Caco-2 (cell line): ENCODE measurements at regions not wholly inside any gene's neighbourhood (a gene's known extent, or its start where the extent isn't known, plus 50 kb on each side); places are given as distances from the start of the nearest gene placed in this dataset.

Experiments used
- BruUV-seq: library from RNA; stranded (reverse); fragments of 400-500 nt; replicated peaks from 2 replicates; lab custom pipeline; 2021; lab: Mats Ljungman, UMichigan
- CTCF ChIA-PET: fragments of 300-600 bp; sonication (Branson Sonifier 250); formaldehyde crosslinking; loops from one replicate; lab custom pipeline; 2022; ENCODE audit warnings: antibody characterized with exemption; lab: Charles Lee
- POLR2A ChIA-PET: fragments of 300-600 bp; sonication (Branson Sonifier 250); formaldehyde crosslinking; loops from one replicate; lab custom pipeline; 2022; ENCODE audit warnings: antibody characterized with exemption; lab: Charles Lee
- DNase-seq, 2 experiments: peaks; one replicate each; pipeline versions ENCODE4 v3.0.0 to v3.0.0-alpha.2; 2020 to 2022
- H3K27me3 ChIP-seq: replicated peaks from 2 replicates; pipeline ENCODE4 v1.6.0; 2011; ENCODE audit warnings: low read length; ENCODE audit not compliant: control insufficient read depth, insufficient read depth
- H3K36me3 ChIP-seq: 2 replicates; pipeline ENCODE4 v1.5.1; 2011; ENCODE audit warnings: low read length; ENCODE audit not compliant: control insufficient read depth, insufficient read depth
- H3K4me1 ChIP-seq: fragments of 250-450 bp; sonication (Bioruptor Pico); 2 replicates; pipeline ENCODE4 v1.5.1; 2020; ENCODE audit warnings: mild to moderate bottlenecking
- H3K4me3 ChIP-seq: 2 replicates; pipeline ENCODE4 v1.5.1; 2011; ENCODE audit warnings: low read depth, mild to moderate bottlenecking, control low read depth, low read length
- H3K9me3 ChIP-seq: fragments of 250-450 bp; sonication (Bioruptor Pico); 2 replicates; pipeline ENCODE4 v1.5.1; 2020; ENCODE audit warnings: mild to moderate bottlenecking, moderate library complexity
- H3K27ac Mint-ChIP-seq: one replicate; pipeline ENCODE4 v1.8.0; 2022; ENCODE audit warnings: mixed read lengths; ENCODE audit not compliant: unreplicated experiment
- H3K27me3 Mint-ChIP-seq: one replicate; pipeline ENCODE4 v1.8.0; 2022; ENCODE audit warnings: mixed read lengths; ENCODE audit not compliant: insufficient read depth, unreplicated experiment
- H3K36me3 Mint-ChIP-seq: one replicate; pipeline ENCODE4 v1.8.0; 2022; ENCODE audit warnings: mild to moderate bottlenecking, mixed read lengths; ENCODE audit not compliant: insufficient read depth, unreplicated experiment
- H3K4me1 Mint-ChIP-seq: one replicate; pipeline ENCODE4 v1.8.0; 2022; ENCODE audit warnings: low read depth, mixed read lengths; ENCODE audit not compliant: unreplicated experiment
- H3K4me3 Mint-ChIP-seq: one replicate; pipeline ENCODE4 v1.8.0; 2022; ENCODE audit warnings: mild to moderate bottlenecking, moderate library complexity, mixed read lengths; ENCODE audit not compliant: unreplicated experiment
- H3K9me3 Mint-ChIP-seq: one replicate; pipeline ENCODE4 v1.8.0; 2022; ENCODE audit warnings: mixed read lengths; ENCODE audit not compliant: unreplicated experiment
- CTCF ChIP-seq, 2 experiments: fragments of 200-600 bp in 1 of 2; IDR thresholded peaks; 1 replicate in 1 of 2; 2 replicates in 1 of 2; pipeline versions ENCODE4 v1.5.1 to v1.8.0; 2011 to 2022; ENCODE audit warnings: antibody characterized with exemption in 1 of 2, control low read depth in 1 of 2, inconsistent platforms in 1 of 2, low read depth in 1 of 2, low read length in 1 of 2, mild to moderate bottlenecking in 1 of 2, moderate library complexity in 1 of 2; ENCODE audit not compliant: insufficient read depth in 1 of 2, severe bottlenecking in 1 of 2, unreplicated experiment in 1 of 2
- intact Hi-C: fragments of 100-400 bp; cut with micrococcal nuclease; formaldehyde crosslinking; loops from one replicate; pipeline ENCODE4 v1.10.0; 2022; ENCODE audit not compliant: unreplicated experiment

DNA sequence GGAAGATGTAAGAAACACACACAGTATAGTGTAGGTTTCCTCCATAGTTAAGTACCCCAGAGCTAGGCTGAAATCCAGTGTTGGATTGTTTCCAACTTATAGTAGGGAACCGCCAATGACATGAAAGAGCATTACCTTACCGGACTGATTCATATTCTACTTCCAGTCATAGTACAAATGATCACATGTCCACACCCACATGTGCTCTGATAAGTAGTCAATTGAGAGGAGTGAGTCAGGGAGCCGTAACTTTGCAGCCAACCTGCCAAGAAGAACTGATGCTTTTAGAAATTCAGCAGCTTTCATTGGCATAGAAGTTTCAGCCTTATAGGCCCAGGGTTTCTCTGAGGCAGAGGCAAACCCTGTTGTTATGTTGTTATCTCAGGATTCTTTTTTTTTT lies 240.6 kb downstream of the ETS1 start:
- Mint-ChIP-seq H3K4me1 (no peaks in the 10 kb centered on the region), H3K36me3 (no peaks in the 10 kb centered on the region), H3K9me3 (no peaks in the 10 kb centered on the region), H3K4me3 (no peak overlapping the region), H3K27ac (no peak overlapping the region), H3K27me3 (peaks cover 8% of the 10 kb centered on the region)
- ChIA-PET CTCF (no interaction called here), POLR2A (no interaction called here)
- BruUV-seq = no TSS peak
- intact Hi-C loops = no loop called here
- no peak for DNase-seq
- no peak overlapping the region for H3K4me3 ChIP-seq
- TF ChIP-seq CTCF (IDR thresholded peaks at IDR 0.05; ENCODE audit: insufficient read depth in 1 of 2, low read depth in 1 of 2, low read length in 1 of 2, severe bottlenecking in 1 of 2, unreplicated experiment in 1 of 2) = no peak
- no peaks in the 10 kb centered on the region for H3K4me1 ChIP-seq
- no peaks in the 10 kb centered on the region for H3K36me3 ChIP-seq
- H3K27me3 ChIP-seq = no peaks in the 10 kb centered on the region
- H3K9me3 ChIP-seq = no peaks in the 10 kb centered on the region

GRCh38 chr11:128345316-128345715 lies 242.0 kb downstream of the ETS1 start:
- Histone ChIP-seq H3K4me1 (no peaks in the 10 kb centered on the region), H3K27me3 (no peaks in the 10 kb centered on the region), H3K36me3 (no peaks in the 10 kb centered on the region), H3K9me3 (no peaks in the 10 kb centered on the region), H3K4me3 (no peak overlapping the region)
- no peak for DNase-seq
- TF ChIP-seq CTCF (IDR thresholded peaks at IDR 0.05; ENCODE audit: insufficient read depth in 1 of 2, low read depth in 1 of 2, low read length in 1 of 2, severe bottlenecking in 1 of 2, unreplicated experiment in 1 of 2) = no peak
- H3K27me3 Mint-ChIP-seq = peaks cover 4% of the 10 kb centered on the region
- no peaks in the 10 kb centered on the region for H3K9me3 Mint-ChIP-seq
- H3K4me3 Mint-ChIP-seq = no peak overlapping the region
- ChIA-PET POLR2A (no interaction called here), CTCF (interaction anchor here (0.5 kb wide), 1 partner anchor 176 kb away, joined by 3 read pairs; no protein-coding TSS in a partner anchor)
- BruUV-seq = no TSS peak
- intact Hi-C loops = no loop called here
- no peaks in the 10 kb centered on the region for H3K4me1 Mint-ChIP-seq
- H3K36me3 Mint-ChIP-seq = no peaks in the 10 kb centered on the region
- H3K27ac Mint-ChIP-seq = no peak overlapping the region

- Mint-ChIP-seq H3K4me3 (no peak overlapping the region), H3K27me3 (peaks cover 4% of the 10 kb centered on the region), H3K27ac (no peak overlapping the region), H3K9me3 (no peaks in the 10 kb centered on the region), H3K4me1 (no peaks in the 10 kb centered on the region), H3K36me3 (no peaks in the 10 kb centered on the region)
- Histone ChIP-seq H3K4me1 (no peaks in the 10 kb centered on the region), H3K9me3 (no peaks in the 10 kb centered on the region), H3K27me3 (no peaks in the 10 kb centered on the region), H3K36me3 (no peaks in the 10 kb centered on the region), H3K4me3 (no peak overlapping the region)
- BruUV-seq = no TSS peak
- no peak for DNase-seq
- intact Hi-C loops = no loop called here
- no peak for TF ChIP-seq CTCF (IDR thresholded peaks at IDR 0.05; ENCODE audit: insufficient read depth in 1 of 2, low read depth in 1 of 2, low read length in 1 of 2, severe bottlenecking in 1 of 2, unreplicated experiment in 1 of 2)
- ChIA-PET CTCF (no interaction called here), POLR2A (no interaction called here)
Measured at GRCh38 chr11:128343870-128344269, 243.5 kb downstream of the ETS1 start.
